Brain microvascular endothelial cell (primary cell): ENCODE measurements at regions not wholly inside any gene's neighbourhood (a gene's known extent, or its start where the extent isn't known, plus 50 kb on each side); places are given as distances from the start of the nearest gene placed in this dataset.

Source experiments
- DNase-seq: peaks from one replicate; pipeline ENCODE4 v3.0.0-alpha.2; 2020
- H3K27ac ChIP-seq: fragments of 250-450 bp; sonication (Bioruptor Pico); 2 replicates; pipeline ENCODE4 v1.5.1; 2020; ENCODE audit warnings: mild to moderate bottlenecking, moderate library complexity
- H3K27me3 ChIP-seq: fragments of 250-450 bp; sonication (Bioruptor Pico); replicated peaks from 2 replicates; pipeline ENCODE4 v1.5.1; 2020; ENCODE audit warnings: mild to moderate bottlenecking
- H3K36me3 ChIP-seq: fragments of 250-450 bp; sonication (Bioruptor Pico); replicated peaks from 2 replicates; pipeline ENCODE4 v1.5.1; 2020; ENCODE audit warnings: mild to moderate bottlenecking
- H3K4me3 ChIP-seq: 2 replicates; pipeline ENCODE4 v1.5.1; 2011; ENCODE audit warnings: low read depth, mild to moderate bottlenecking, control low read depth, low read length, moderate library complexity
- in situ Hi-C: cut with HindIII; loops from 2 replicates; pipeline ENCODE4 v1.10.0; 2017; ENCODE audit warnings: low sequenced_read_pairs, low pct_ligation_motif_present
- TF ChIP-seq, protein P1 (sequence below): IDR thresholded peaks from 2 replicates; pipeline ENCODE4 v1.5.1; 2011; ENCODE audit warnings: low read depth, mild to moderate bottlenecking, moderate library complexity, low read length, control low read depth, inconsistent platforms; ENCODE audit errors: missing control alignments

DNA sequence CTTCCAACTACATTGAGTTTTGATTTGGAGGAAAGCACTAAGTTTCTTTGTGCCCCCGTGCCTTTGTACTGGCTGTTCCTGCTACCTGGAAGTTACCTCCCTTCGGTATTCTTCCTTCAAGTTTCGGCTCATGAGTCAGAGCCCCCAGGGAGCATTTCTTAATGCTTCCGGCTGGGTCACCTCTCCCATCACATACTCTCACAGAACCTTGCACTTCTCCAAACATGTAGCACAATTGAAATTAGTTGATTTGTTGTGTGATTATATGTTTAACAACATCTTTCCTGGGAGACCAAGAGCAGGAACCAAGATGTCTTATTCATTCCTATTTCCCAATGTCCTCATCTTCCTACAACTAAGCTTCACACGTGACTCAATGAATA lies 158.6 kb upstream of the CDH5 start:
- Histone ChIP-seq H3K36me3 (no peaks in the 10 kb centered on the region), H3K27me3 (no peaks in the 10 kb centered on the region), H3K4me3 (no peak overlapping the region), H3K27ac (no peak overlapping the region)
- no peak for DNase-seq
- TF ChIP-seq, protein P1, sequence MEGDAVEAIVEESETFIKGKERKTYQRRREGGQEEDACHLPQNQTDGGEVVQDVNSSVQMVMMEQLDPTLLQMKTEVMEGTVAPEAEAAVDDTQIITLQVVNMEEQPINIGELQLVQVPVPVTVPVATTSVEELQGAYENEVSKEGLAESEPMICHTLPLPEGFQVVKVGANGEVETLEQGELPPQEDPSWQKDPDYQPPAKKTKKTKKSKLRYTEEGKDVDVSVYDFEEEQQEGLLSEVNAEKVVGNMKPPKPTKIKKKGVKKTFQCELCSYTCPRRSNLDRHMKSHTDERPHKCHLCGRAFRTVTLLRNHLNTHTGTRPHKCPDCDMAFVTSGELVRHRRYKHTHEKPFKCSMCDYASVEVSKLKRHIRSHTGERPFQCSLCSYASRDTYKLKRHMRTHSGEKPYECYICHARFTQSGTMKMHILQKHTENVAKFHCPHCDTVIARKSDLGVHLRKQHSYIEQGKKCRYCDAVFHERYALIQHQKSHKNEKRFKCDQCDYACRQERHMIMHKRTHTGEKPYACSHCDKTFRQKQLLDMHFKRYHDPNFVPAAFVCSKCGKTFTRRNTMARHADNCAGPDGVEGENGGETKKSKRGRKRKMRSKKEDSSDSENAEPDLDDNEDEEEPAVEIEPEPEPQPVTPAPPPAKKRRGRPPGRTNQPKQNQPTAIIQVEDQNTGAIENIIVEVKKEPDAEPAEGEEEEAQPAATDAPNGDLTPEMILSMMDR: no peak
- in situ Hi-C loops: no loop called here

DNA sequence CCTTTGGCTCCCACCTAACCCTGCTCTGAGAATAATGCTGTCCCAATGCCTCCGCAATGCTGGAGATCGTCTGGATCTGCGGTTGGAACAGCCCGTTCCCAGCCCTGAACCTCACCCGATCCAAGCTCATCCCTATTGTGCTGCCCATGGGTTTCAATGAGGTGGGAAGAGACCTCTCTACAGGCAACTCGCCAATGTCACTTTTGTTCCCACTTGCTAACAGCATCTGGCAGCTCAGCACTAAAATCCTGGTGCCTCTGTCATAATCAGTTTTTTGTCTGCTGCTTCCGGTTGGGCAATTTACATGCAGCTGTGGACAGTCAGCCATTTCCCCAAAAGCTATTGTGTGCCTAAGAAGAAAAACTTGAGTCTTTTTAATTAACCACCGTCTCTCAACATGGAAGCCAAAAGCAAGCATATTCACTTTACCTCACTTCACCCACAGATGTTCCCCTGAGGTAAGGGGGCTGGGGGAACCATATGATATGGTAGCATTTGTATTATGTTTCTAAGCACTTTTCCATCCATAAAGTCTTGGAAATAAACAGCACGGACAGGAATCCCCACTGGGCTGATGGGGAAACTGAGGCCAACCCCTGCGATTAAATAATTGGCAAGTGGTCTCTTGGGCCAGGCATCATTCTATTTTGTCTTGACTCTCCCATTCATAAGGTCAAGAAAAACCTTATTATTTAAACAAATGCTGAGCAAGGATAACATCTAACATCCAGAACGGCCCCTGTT lies 159.2 kb upstream of the CDH5 start:
- in situ Hi-C loops: no loop called here
- no peak for DNase-seq
- H3K27me3 ChIP-seq: no peaks in the 10 kb centered on the region
- H3K27ac ChIP-seq: no peak overlapping the region
- no peak overlapping the region for H3K4me3 ChIP-seq
- TF ChIP-seq, protein P1: no peak
- H3K36me3 ChIP-seq: no peaks in the 10 kb centered on the region

DNA sequence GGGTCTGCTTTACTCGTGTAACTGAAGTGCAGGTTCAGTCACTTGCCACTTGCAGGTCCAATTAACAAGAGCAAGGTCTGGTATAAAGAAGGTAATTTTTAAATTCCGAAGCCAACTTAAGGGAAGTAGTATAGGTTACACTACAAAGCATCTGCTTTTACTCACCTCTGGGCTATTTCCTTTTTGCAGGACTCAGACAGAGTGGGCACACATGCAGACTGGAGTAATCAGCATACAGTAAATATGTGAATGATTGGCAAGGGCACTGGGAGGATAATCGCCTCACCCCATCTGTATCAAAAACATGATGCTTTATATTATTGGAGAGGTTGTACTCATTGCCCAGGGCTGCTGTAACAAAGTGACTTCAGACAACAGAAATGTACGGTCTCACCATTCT lies 160.1 kb upstream of the CDH5 start:
- in situ Hi-C loops: no loop called here
- H3K27ac ChIP-seq: no peak overlapping the region

DNA sequence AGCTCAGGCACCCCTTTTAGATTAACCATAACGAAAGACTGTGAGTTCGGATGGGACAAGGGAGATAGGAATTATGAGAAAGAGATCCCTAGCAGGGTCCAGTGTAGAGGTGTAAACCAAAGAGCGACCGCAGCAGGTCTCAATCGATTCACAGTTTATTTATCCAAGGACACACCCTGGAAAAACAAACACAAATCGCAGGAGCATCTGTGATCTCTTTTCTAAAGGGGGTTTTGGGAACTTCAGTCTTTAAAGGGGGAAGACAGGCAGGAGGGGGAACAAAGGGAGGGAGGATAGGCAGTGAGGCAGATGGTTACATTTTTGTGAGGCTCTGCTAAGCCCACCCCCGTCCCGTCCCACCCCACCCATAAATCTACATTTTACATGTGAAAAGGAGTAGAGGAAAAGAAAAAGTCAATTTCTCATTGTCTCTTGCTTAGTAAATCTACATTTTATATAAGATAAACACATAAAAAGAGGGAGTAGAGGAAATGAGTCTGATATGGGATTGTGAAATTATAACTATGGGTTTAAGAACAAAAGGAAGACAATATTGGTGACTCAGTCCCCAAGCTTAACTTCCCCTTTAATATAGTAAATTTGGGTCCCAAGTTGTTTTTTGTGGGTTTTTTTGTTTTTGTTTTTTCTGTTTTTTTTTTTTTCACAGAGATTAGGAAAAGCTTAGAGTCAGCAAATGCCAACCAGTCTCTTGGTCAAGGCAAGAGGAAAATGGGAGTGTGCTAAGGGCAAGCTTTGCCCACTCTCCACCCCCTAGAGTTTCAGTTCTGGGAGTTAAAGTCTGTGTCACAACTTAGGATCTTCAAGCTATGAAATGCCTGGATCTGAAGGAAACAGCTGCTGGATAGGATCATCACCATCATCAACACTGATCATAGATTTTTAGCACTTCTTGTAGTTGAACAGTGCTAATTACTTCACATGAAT lies 160.9 kb upstream of the CDH5 start:
- no peak overlapping the region for H3K4me3 ChIP-seq

More for the DNA sequence above, 160.1 kb upstream of the CDH5 start:
- Histone ChIP-seq H3K36me3 (no peaks in the 10 kb centered on the region), H3K27me3 (no peaks in the 10 kb centered on the region), H3K4me3 (no peak overlapping the region)
- TF ChIP-seq, protein P1: no peak
- no peak for DNase-seq

DNA sequence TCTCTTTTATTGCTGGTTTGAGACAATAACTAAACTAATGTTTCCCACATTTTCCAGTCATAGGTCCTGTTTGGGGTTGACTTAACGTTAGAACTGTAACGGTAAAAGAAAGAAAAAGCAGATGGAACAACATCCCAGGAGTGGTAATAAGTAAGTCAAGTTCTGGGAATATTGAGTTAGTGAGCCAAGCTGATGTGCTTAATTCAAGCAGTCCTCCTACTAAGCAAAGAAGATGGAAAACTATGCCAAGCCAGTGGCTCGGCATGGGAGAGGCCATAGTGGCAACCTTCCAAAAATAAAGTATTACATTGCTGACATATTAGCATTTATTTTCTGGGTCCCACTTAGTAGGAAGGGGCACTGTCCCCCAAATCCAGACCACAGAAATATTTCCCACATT lies 161.7 kb upstream of the CDH5 start:
- Histone ChIP-seq H3K36me3 (no peaks in the 10 kb centered on the region), H3K4me3 (no peak overlapping the region), H3K27me3 (no peaks in the 10 kb centered on the region), H3K27ac (no peak overlapping the region)
- in situ Hi-C loops: no loop called here
- TF ChIP-seq, protein P1: no peak
- DNase-seq: no peak

More for the DNA sequence above, 160.9 kb upstream of the CDH5 start:
- DNase-seq: no peak
- Histone ChIP-seq H3K27me3 (no peaks in the 10 kb centered on the region), H3K36me3 (no peaks in the 10 kb centered on the region), H3K27ac (no peak overlapping the region)
- TF ChIP-seq, protein P1: no peak
- in situ Hi-C loops: no loop called here
